Choroid plexus epithelial cell (primary cell): ENCODE measurements at regions not wholly inside any gene's neighbourhood (a gene's known extent, or its start where the extent isn't known, plus 50 kb on each side); places are given as distances from the start of the nearest gene placed in this dataset.
"Not testable (repeated sequence)": the region's sequence is repeated elsewhere in the genome, so short reads cannot be mapped to it uniquely, and the experiment has no call there.

Experiments
- DNase-seq: peaks from one replicate; pipeline ENCODE4 v3.0.0-alpha.2; 2010; ENCODE audit warnings: low read depth
- H3K4me3 ChIP-seq: 2 replicates; pipeline ENCODE4 v1.5.1; 2011; ENCODE audit warnings: low read depth, mild to moderate bottlenecking, control low read depth, low read length, moderate library complexity
- CTCF ChIP-seq: conservative IDR thresholded peaks from 2 replicates; pipeline ENCODE4 v1.5.1; 2011; ENCODE audit warnings: low read depth, mild to moderate bottlenecking, control low read depth, inconsistent platforms, low read length, moderate library complexity

GRCh38 chr10:2207246-2207922 lies 470.1 kb upstream of the ADARB2 start:
- TF ChIP-seq CTCF, result no peak
- H3K4me3 ChIP-seq, result no peak overlapping the region
- DNase-seq, result no peak

- H3K4me3 ChIP-seq, result no peak overlapping the region
- TF ChIP-seq CTCF, result no peak
- DNase-seq, result no peak
Observed at GRCh38 chr10:2205406-2205805, 468.1 kb upstream of the ADARB2 start.

GRCh38 chr10:2202401-2202800 lies 465.1 kb upstream of the ADARB2 start:
- no peak for TF ChIP-seq CTCF
- no peak overlapping the region for H3K4me3 ChIP-seq
- no peak for DNase-seq

- no peak for TF ChIP-seq CTCF
- DNase-seq, result no peak
- H3K4me3 ChIP-seq, result no peak overlapping the region
Observed at GRCh38 chr10:2201534-2202099, 464.3 kb upstream of the ADARB2 start.

- no peak overlapping the region for H3K4me3 ChIP-seq
- no peak for DNase-seq
- no peak for TF ChIP-seq CTCF
Observed at GRCh38 chr10:2197663-2198062, 460.3 kb upstream of the ADARB2 start.

GRCh38 chr10:2196272-2196671 lies 458.9 kb upstream of the ADARB2 start:
- no peak for TF ChIP-seq CTCF
- H3K4me3 ChIP-seq, result no peak overlapping the region
- DNase-seq, result no peak

- H3K4me3 ChIP-seq, DNase-seq: not testable (repeated sequence)
Observed at GRCh38 chr10:2189356-2189755, 452.0 kb upstream of the ADARB2 start.
